ENCODE measurements at regions not wholly inside any gene's neighbourhood (a gene's known extent, or its start where the extent isn't known, plus 50 kb on each side); places are given as distances from the start of the nearest gene placed in this dataset.

DNA sequence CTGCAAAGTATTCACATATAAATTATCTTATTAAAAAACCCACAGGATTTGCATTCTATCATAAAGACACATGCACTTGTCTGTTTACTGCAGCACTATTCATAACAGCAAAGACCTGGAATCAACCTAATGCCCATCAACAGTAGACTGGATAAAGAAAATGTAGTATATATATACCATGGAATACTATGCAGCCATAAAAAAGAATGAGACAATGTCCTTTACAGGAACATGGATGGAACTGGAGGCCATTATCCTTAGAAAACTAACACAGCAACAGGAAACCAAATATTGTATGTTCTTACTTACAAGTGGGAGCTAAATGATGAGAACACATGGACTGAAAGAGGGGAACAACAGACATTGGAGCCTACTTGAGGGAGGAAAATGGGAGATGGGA lies 97.0 kb downstream of the FAM217A start:
- peaks cover 0 to 7% of the 10 kb centered on the region in 2 donors for H3K4me1 ChIP-seq (ENCODE audit: control insufficient read depth in 2 of 2, insufficient read depth in 2 of 2, low read length in 2 of 2)
- H2AFZ ChIP-seq (ENCODE audit: insufficient read depth, low read depth, low read length, poor library complexity, severe bottlenecking) = no peak overlapping the region
- Mint-ChIP-seq H3K9me3 (ENCODE audit: insufficient read depth) (no peaks in the 10 kb centered on the region), H3K27ac (no peak overlapping the region), H3K4me3 (no peak overlapping the region), H3K4me1 (peaks cover 4% of the 10 kb centered on the region), H3K27me3 (no peaks in the 10 kb centered on the region)
- no peaks in the 10 kb centered on the region for H3K9me3 ChIP-seq (ENCODE audit: control extremely low read depth in 1 of 3, control insufficient read depth in 2 of 3, insufficient read depth in 1 of 3, low read length in 2 of 3)
- H3K4me2 ChIP-seq (replicated peaks; ENCODE audit: low read depth, low read length, poor library complexity, severe bottlenecking) = no peak overlapping the region
- no peak overlapping the region for H3K9ac ChIP-seq (ENCODE audit: low read length)
- TF ChIP-seq, protein P1, sequence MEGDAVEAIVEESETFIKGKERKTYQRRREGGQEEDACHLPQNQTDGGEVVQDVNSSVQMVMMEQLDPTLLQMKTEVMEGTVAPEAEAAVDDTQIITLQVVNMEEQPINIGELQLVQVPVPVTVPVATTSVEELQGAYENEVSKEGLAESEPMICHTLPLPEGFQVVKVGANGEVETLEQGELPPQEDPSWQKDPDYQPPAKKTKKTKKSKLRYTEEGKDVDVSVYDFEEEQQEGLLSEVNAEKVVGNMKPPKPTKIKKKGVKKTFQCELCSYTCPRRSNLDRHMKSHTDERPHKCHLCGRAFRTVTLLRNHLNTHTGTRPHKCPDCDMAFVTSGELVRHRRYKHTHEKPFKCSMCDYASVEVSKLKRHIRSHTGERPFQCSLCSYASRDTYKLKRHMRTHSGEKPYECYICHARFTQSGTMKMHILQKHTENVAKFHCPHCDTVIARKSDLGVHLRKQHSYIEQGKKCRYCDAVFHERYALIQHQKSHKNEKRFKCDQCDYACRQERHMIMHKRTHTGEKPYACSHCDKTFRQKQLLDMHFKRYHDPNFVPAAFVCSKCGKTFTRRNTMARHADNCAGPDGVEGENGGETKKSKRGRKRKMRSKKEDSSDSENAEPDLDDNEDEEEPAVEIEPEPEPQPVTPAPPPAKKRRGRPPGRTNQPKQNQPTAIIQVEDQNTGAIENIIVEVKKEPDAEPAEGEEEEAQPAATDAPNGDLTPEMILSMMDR (IDR thresholded peaks at IDR 0.05) = no peak
- H3K79me2 ChIP-seq (ENCODE audit: control insufficient read depth, insufficient read depth, low read length) = no peaks in the 10 kb centered on the region
- H3K4me3 ChIP-seq (ENCODE audit: control extremely low read depth in 1 of 5, extremely low read depth in 1 of 5, insufficient read depth in 1 of 5, low read depth in 2 of 5, low read length in 4 of 5) = no peak overlapping the region
- no peak overlapping the region for H3K27ac ChIP-seq (ENCODE audit: low read length in 2 of 2)
- H4K20me1 ChIP-seq (ENCODE audit: control insufficient read depth, insufficient read depth, low read length, poor library complexity, severe bottlenecking) = peaks cover 4% of the 10 kb centered on the region
- peaks cover 0 to 8% of the 10 kb centered on the region in 2 experiments for H3K36me3 ChIP-seq (replicated peaks in 1 of 2; ENCODE audit: control extremely low read depth in 1 of 2, control insufficient read depth in 1 of 2, extremely low read depth in 1 of 2, insufficient read depth in 2 of 2, low read length in 1 of 2)
- peaks cover 0 to 3% (median 0%) of the 10 kb centered on the region in 4 experiments for H3K27me3 ChIP-seq (replicated peaks in 1 of 4; ENCODE audit: control extremely low read depth in 1 of 4, control insufficient read depth in 3 of 4, insufficient read depth in 4 of 4, low read length in 3 of 4)
- ChIA-PET CTCF (interaction anchor here (0.8 to 1.5 kb wide), 2 partner anchors 8 to 249 kb away, joined by 3 read pairs; no protein-coding TSS in a partner anchor), POLR2A (no interaction called here)
- ATAC-seq (ENCODE audit: low read depth) = no peak
- DNase-seq = no peak
- intact Hi-C loops (cut with micrococcal nuclease) = no loop called here

DNA sequence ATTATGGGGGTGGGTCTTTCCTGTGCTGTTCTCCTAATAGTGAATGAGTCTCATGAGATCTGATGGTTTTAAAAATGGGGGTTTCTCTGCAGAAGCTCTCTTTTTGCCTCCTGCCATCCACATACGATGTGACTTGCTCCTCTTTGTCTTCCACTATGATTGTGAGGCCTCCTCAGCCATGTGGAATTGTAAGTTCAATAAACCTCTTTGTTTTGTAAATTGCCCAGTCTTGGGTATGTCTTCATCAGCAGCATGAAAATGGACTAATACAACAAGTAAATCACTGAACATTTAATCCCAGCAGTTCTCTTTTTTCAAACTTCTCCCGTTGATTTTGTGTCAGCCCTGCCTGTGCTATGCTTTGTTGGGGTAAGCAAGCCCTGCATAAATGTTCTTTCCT lies 95.2 kb downstream of the FAM217A start:
- TF ChIP-seq, protein P1 (IDR thresholded peaks at IDR 0.05) = no peak
- no peak for TF ChIP-seq EZH2 (IDR thresholded peaks at IDR 0.05; ENCODE audit: borderline replicate concordance, insufficient read depth, low read depth, low read length, poor library complexity, severe bottlenecking)
- no peak overlapping the region for H3K4me3 ChIP-seq (ENCODE audit: control extremely low read depth in 1 of 5, extremely low read depth in 1 of 5, insufficient read depth in 1 of 5, low read depth in 2 of 5, low read length in 4 of 5)
- no peak for DNase-seq
- no peak for ATAC-seq (ENCODE audit: low read depth)
- H3K79me2 ChIP-seq (ENCODE audit: control insufficient read depth, insufficient read depth, low read length) = no peaks in the 10 kb centered on the region
- Mint-ChIP-seq H3K27ac (no peak overlapping the region), H3K9me3 (ENCODE audit: insufficient read depth) (no peaks in the 10 kb centered on the region), H3K4me1 (no peaks in the 10 kb centered on the region), H3K27me3 (no peaks in the 10 kb centered on the region), H3K4me3 (no peak overlapping the region)
- H3K4me2 ChIP-seq (replicated peaks; ENCODE audit: low read depth, low read length, poor library complexity, severe bottlenecking) = no peak overlapping the region
- no CpG with 5 or more reads among the region's 2 CpGs for WGBS (ENCODE audit: insufficient coverage)
- no peak overlapping the region for H3K27ac ChIP-seq (ENCODE audit: low read length in 2 of 2)
- H2AFZ ChIP-seq (ENCODE audit: insufficient read depth, low read depth, low read length, poor library complexity, severe bottlenecking) = no peak overlapping the region
- CTCF ChIA-PET = interaction anchor here (0.7 to 1.2 kb wide), 2 partner anchors 237 to 704 kb away, joined by 3 read pairs; no protein-coding TSS in a partner anchor
- peaks cover 0 to 8% of the 10 kb centered on the region in 2 experiments for H3K36me3 ChIP-seq (replicated peaks in 1 of 2; ENCODE audit: control extremely low read depth in 1 of 2, control insufficient read depth in 1 of 2, extremely low read depth in 1 of 2, insufficient read depth in 2 of 2, low read length in 1 of 2)
- POLR2A ChIA-PET = no interaction called here
- H3K27me3 ChIP-seq (replicated peaks in 1 of 4; ENCODE audit: control extremely low read depth in 1 of 4, control insufficient read depth in 3 of 4, insufficient read depth in 4 of 4, low read length in 3 of 4) = no peaks in the 10 kb centered on the region
- intact Hi-C loops (cut with micrococcal nuclease) = no loop called here
- no peaks in the 10 kb centered on the region for H3K9me3 ChIP-seq (ENCODE audit: control extremely low read depth in 1 of 3, control insufficient read depth in 2 of 3, insufficient read depth in 1 of 3, low read length in 2 of 3)
- H3K9ac ChIP-seq (ENCODE audit: low read length) = no peak overlapping the region
- no peaks in the 10 kb centered on the region for H3K4me1 ChIP-seq (ENCODE audit: control insufficient read depth in 2 of 2, insufficient read depth in 2 of 2, low read length in 2 of 2)
- peaks cover 4% of the 10 kb centered on the region for H4K20me1 ChIP-seq (ENCODE audit: control insufficient read depth, insufficient read depth, low read length, poor library complexity, severe bottlenecking)

Data from B cell (primary cell).